Dermis blood vessel endothelial cell (primary cell): ENCODE measurements at regions not wholly inside any gene's neighbourhood (a gene's known extent, or its start where the extent isn't known, plus 50 kb on each side); places are given as distances from the start of the nearest gene placed in this dataset.
A peak's percentile ranks its signal among the peaks of the same experiment; 100 is the strongest.
"Not testable (repeated sequence)": the region's sequence is repeated elsewhere in the genome, so short reads cannot be mapped to it uniquely, and the experiment has no call there.

Experiments
- DNase-seq: peaks from one replicate; pipeline ENCODE4 v3.0.0; 2010

GRCh38 chr5:92552206-92553160 is 1028.5 kb downstream of the NR2F1-AS1 start:
- DNase-seq: peak; percentile 35

GRCh38 chr5:92548346-92548745 is 1032.7 kb downstream of the NR2F1-AS1 start:
- DNase-seq: no peak

GRCh38 chr5:92544596-92544995 is 1036.4 kb downstream of the NR2F1-AS1 start:
- DNase-seq: no peak

- no peak for DNase-seq
These were observed 1037.0 kb downstream of the NR2F1-AS1 start for GRCh38 chr5:92544036-92544435.

GRCh38 chr5:92543201-92543600 is 1037.8 kb downstream of the NR2F1-AS1 start:
- DNase-seq: no peak

GRCh38 chr5:92542017-92542416 is 1039.0 kb downstream of the NR2F1-AS1 start:
- not testable (repeated sequence) for DNase-seq

- DNase-seq: no peak
These were observed 1053.5 kb downstream of the NR2F1-AS1 start for GRCh38 chr5:92527311-92528078.

GRCh38 chr5:92525131-92525530 is 1055.9 kb downstream of the NR2F1-AS1 start:
- DNase-seq: no peak

DNA sequence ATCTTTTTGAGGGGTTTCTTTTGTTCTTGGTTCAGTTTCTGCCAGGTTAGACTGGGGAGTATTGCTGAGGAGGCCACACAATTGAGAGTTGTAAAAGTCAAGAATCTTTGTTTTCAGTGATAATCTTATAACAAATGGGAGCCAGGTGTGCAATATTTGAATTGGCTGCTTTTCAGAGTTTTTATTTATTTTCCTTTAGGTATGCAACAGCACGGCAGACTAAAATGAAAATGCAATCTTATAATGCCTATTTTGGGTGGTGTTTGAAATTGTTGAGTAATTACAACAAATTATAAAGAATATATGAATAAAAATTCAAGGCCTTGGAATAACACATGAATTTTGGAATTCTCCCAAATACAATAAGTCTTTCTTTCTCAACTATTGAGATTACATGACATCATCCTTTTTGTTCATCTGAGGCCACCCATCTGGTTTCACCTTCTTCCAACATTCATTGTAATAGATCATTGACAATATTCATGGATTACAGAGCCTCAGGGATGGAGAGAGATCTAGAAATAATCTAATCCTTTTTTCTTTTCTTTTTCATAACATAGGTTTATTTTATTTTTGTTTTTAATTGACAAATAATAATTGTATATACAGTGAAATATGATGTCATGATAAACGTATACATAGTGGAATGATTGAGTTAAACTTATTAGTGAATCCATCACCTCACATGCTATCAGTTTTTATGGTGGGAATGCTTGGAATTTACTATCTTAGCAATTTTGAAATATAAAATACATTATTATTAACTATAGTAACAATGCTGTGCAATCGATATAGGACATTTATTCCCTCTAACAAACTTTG is 1061.0 kb downstream of the NR2F1-AS1 start:
- no peak for DNase-seq

GRCh38 chr5:92518318-92518904 is 1062.6 kb downstream of the NR2F1-AS1 start:
- peak; percentile 55 for DNase-seq

DNA sequence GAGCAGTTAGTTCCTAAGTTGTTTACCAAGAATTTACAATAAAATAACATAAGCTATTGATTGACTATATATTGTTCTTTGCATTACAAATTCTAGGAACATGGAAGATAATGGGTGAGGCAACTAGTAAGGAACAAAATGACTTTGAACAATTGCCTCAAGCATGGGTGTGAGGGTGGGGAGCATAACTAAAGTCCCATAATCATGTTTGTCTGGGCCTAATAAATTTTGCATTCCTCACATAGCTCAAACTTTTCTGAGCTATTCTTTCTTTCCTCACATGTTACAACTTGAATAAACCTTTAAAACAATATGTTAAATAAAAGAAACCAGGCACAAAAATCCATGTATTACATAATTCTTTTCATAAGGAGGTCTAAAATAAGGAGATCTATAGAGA is 1066.1 kb downstream of the NR2F1-AS1 start:
- DNase-seq: no peak

DNA sequence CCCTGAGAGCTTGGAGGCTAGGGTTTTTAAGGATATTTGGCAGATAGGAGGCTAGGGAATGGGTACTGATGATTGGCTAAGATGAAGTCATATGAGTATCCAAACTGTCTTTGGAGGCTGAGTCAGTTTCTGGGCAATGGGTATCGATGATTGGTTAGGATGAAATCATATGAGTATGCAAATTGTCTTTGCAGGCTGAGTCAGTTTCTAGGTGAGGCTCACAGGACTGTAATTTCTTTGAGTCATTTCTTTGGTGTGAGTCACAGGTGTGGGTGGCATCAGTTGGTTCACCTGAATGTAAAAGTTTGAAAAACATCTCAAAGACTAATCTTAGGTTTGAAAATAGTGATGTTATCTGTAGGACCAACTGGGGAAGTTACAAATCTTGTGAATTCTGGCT is 1068.0 kb downstream of the NR2F1-AS1 start:
- no peak for DNase-seq

GRCh38 chr5:92508271-92508670 is 1072.7 kb downstream of the NR2F1-AS1 start:
- no peak for DNase-seq

- peak; percentile 28 for DNase-seq
These were observed 1075.1 kb downstream of the NR2F1-AS1 start for GRCh38 chr5:92505925-92506324.

DNA sequence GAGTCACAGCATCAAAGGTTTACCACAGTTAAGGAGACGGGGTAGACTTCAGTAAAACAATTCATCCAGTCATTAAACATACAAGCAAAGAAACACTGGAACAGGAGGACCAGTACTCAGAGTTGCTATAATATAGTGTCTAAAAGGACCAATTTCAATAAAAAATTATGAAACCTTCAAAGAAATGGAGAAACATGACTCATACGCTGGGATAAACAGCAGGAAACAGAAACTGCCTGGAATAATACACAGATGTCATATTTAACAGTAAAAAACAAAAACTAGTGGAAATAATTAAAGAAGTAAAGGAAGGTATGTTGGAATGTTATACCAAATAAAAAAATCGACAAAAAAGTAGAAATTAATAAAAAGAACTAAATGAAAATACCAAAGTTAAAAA is 1075.9 kb downstream of the NR2F1-AS1 start:
- DNase-seq: peak; percentile 58

DNA sequence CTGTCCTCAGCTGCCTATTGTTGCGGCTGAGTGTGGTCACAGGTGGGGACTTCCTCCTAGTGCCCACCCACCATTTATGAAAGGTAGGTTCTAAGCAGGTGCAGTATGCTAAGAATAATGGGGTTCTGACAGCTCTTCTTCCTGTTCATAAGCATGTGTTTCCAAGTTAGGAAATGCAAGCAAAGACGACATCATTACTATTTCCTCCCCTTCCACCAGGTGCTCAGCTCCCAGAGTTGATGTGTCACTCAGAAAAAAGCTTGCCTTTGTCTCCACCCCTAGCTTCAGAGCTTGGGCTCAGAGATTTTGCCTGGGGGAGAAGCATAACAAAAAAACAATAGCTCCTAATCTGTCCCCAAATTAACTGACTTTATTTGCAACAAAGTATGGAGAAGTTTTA is 1076.7 kb downstream of the NR2F1-AS1 start:
- peak; percentile 62 for DNase-seq

- DNase-seq: no peak
These were observed 1080.3 kb downstream of the NR2F1-AS1 start for GRCh38 chr5:92500752-92501151.

- DNase-seq: no peak
These were observed 1084.5 kb downstream of the NR2F1-AS1 start for GRCh38 chr5:92496545-92496944.

DNA sequence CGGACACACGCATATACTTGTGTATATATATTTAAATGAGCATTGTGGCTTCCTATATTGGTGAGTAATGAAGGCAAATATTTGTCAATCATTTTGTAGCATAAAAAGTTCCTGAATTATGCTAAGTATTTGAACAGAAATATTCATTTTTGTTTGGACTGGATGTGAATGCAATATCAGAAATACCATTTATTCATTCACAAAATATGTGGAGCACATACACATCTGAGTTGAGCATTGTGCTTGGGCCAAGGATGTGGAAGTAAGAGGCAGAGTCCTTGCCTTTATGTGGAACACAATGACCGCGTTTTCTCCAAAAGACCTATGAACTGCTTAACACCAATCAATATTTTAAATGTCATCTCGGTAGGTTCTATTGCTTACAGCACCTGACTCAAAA is 1086.5 kb downstream of the NR2F1-AS1 start:
- DNase-seq: no peak

GRCh38 chr5:92492908-92493307 is 1088.1 kb downstream of the NR2F1-AS1 start:
- DNase-seq: no peak

- DNase-seq: no peak
These were observed 1096.5 kb downstream of the NR2F1-AS1 start for GRCh38 chr5:92484484-92484883.

GRCh38 chr5:92472981-92473566 is 1090.0 kb upstream of the ARRDC3 start:
- DNase-seq: no peak
